Omental fat pad (tissue), 3 donors: ENCODE measurements at regions not wholly inside any gene's neighbourhood (a gene's known extent, or its start where the extent isn't known, plus 50 kb on each side); places are given as distances from the start of the nearest gene placed in this dataset.

Experiments
- ATAC-seq: fragments of 150-250 bp; one replicate; pipeline ENCODE4 v1.9.1; 2016; ENCODE audit warnings: mild to moderate bottlenecking, moderate library complexity; ENCODE audit not compliant: low FRiP score
- DNase-seq: peaks from one replicate; pipeline ENCODE4 v3.0.0-alpha.2; 2019; ENCODE audit warnings: low spot score
- TF ChIP-seq, protein P1 (sequence below), 3 donors: fragments of 450-650 bp; IDR thresholded peaks; one replicate each; pipeline ENCODE4 v1.5.1; 2016 to 2017; ENCODE audit warnings: antibody characterized with exemption in 3 of 3, mild to moderate bottlenecking in 3 of 3, moderate library complexity in 2 of 3

DNA sequence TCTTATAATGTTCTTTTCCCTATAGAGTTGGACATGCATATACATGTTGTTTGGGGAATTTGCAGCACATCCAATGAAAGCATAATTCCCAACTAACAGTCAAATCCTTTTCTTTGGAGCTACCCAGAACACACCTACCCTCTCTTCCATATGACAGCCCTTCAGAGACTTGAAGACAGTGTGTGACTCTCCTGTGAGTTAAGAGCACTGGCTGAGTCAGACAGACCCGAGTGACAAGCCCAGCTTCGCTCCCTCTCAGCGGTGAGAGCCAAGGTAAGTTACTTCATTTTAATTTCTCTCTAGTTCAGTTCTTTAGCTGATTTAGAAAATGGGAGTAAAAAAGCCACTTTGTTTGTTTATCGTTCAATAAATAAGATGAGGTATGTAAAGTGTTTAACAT lies 86.3 kb downstream of the RTL9 start:
- DNase-seq, result no peak
- no peak for ATAC-seq
- TF ChIP-seq, protein P1, sequence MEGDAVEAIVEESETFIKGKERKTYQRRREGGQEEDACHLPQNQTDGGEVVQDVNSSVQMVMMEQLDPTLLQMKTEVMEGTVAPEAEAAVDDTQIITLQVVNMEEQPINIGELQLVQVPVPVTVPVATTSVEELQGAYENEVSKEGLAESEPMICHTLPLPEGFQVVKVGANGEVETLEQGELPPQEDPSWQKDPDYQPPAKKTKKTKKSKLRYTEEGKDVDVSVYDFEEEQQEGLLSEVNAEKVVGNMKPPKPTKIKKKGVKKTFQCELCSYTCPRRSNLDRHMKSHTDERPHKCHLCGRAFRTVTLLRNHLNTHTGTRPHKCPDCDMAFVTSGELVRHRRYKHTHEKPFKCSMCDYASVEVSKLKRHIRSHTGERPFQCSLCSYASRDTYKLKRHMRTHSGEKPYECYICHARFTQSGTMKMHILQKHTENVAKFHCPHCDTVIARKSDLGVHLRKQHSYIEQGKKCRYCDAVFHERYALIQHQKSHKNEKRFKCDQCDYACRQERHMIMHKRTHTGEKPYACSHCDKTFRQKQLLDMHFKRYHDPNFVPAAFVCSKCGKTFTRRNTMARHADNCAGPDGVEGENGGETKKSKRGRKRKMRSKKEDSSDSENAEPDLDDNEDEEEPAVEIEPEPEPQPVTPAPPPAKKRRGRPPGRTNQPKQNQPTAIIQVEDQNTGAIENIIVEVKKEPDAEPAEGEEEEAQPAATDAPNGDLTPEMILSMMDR (IDR thresholded peaks at IDR 0.05), result no peak

DNA sequence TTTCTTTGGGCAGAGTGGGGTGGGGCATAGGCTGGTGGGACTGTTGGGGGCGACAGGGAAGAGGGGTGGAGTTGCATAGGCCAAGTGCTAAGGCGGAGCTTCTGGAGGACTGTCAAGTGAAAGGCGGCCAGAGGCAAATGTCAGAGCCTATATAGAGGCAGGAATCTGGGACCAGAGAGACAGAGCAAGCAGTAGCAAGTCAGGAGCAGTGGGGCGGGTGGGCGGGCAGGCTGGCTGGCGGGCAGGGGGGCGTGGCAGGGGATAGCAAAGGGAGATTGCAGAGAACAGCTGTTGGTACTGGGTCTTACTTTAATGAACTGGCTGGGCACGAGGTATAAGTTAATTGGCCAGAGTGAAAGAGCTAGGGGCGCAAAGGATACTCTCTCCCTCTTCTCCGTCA lies 89.8 kb downstream of the RTL9 start:
- DNase-seq, result no peak
- ATAC-seq, result no peak
- TF ChIP-seq, protein P1 (IDR thresholded peaks at IDR 0.05), result no peak

DNA sequence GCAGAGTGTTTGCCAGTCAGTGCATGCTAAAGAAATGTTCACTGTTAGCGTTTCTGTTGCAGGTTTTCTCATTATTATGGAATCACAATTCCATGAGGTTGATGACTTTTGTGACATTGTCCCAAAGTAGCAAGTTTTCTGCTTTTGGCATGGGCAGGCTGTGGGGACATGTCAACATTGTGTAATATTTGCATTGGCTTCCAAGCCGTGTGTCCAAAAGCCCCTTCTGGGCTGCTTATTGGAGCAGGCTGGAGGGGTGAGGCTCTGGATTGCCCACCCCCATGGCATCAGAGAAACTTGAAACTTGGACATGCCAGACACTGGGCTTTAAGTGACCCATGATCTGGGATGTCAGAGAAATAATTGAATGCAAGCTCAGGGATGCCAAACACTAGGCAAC lies 90.7 kb downstream of the RTL9 start:
- TF ChIP-seq, protein P1 (IDR thresholded peaks at IDR 0.05), result no peak
- DNase-seq (no peak), ATAC-seq (no peak)

DNA sequence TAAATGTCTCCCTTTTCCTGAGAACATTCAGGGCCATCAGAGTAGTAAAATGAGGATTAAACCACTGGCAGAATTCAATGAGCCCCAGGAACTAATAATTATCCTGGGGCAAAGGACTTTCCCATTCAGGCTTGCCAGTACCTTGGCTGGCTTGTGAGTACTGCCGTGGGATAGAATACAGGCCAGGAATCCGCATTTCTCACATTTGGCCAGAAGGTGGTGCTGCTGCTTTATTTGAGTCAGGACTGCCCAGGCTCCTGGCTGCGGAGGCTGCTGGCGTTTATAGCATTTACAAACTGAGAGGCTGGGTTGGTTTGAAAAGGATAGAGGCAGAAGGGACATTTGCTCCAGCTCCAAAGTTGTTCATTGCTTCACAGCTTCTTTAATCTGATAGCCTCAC lies 91.4 kb downstream of the RTL9 start:
- ATAC-seq (no peak), DNase-seq (peak; percentile 66)
- TF ChIP-seq, protein P1 (IDR thresholded peaks at IDR 0.05), result no peak

DNA sequence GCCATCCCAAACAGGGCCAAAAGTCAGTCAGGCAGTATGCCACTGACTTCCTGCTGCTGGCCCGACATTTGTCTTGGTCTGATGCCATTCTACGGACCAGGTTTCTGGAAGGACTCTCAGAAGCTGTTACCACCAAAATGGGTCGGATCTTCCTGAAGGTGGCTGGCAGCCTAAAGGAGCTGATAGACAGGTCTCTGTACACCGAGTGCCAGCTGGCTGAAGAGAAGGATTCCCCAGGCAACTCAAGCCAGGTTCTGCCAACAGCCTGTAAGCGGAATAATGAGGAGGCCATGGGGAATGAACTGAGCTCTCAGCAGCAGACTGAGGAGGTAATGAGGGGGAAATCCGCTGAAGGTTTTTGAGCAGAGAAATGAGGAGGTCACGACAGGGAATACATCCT lies 95.7 kb downstream of the RTL9 start:
- TF ChIP-seq, protein P1 (IDR thresholded peaks at IDR 0.05), result no peak
- ATAC-seq (no peak), DNase-seq (no peak)

DNA sequence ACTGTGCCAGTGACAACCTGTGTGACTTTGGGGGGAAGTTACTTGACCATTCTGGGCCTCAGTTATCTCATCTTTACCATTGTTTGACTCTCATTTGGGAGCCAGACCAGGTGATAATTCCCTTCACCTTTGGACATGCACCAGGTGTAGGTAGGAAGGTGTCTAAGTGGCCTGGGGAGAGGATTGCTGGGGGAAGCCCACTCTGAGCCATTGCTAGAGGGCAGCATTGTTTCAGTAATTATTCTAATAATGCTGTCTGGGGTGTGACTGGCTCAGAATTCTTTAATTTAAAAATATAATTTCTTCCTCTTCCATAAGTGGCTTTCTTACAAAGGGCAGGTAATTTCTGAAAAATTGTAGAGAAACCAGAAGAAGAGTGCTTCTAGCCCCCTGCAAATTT lies 104.3 kb downstream of the RTL9 start:
- TF ChIP-seq, protein P1 (IDR thresholded peaks at IDR 0.05), result no peak
- DNase-seq (no peak), ATAC-seq (no peak)

DNA sequence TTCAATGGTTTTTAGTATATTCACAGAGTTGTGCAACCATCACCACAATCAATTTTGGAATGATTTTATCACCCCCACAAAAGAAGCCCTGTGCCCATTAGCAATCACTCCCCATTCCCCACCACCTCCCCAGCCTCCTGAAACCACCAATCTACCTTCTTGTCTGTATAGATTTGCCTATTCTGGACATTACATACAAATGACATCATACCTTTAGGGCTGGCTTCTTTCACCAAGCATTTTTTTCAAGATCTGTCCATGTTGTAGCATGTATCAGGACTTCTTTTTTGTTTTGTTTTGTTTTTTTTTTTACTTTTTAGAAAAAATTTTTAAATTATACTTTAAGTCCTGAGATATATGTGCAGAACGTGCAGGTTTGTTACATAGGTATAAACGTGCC lies 108.1 kb downstream of the RTL9 start:
- ATAC-seq (no peak), DNase-seq (no peak)
- TF ChIP-seq, protein P1 (IDR thresholded peaks at IDR 0.05), result no peak
